GM04504 (cell line): ENCODE measurements at regions not wholly inside any gene's neighbourhood (a gene's known extent, or its start where the extent isn't known, plus 50 kb on each side); places are given as distances from the start of the nearest gene placed in this dataset.
"Not testable (repeated sequence)": the region's sequence is repeated elsewhere in the genome, so short reads cannot be mapped to it uniquely, and the experiment has no call there.

Experiments
- DNase-seq: peaks from one replicate; pipeline ENCODE4 v3.0.0-alpha.2; 2012; ENCODE audit warnings: low read depth

GRCh38 chr13:65154661-65155447, 2075.3 kb downstream of the PCDH9 start:
- no peak for DNase-seq

GRCh38 chr13:65149687-65150086, 2080.4 kb downstream of the PCDH9 start:
- DNase-seq: no peak

GRCh38 chr13:65143920-65144319, 2086.2 kb downstream of the PCDH9 start:
- DNase-seq: no peak

GRCh38 chr13:65133094-65133493, 2097.0 kb downstream of the PCDH9 start:
- DNase-seq: no peak

GRCh38 chr13:65125236-65125635, 2104.9 kb downstream of the PCDH9 start:
- DNase-seq: no peak

- peak; percentile 52 for DNase-seq
Observed at GRCh38 chr13:65112531-65112941, 2117.6 kb downstream of the PCDH9 start.

GRCh38 chr13:65112123-65112522, 2118.0 kb downstream of the PCDH9 start:
- no peak for DNase-seq

- no peak for DNase-seq
Observed at GRCh38 chr13:65111223-65111622, 2118.9 kb downstream of the PCDH9 start.

- DNase-seq: not testable (repeated sequence)
Observed at GRCh38 chr13:65104436-65104835, 2125.7 kb downstream of the PCDH9 start.

GRCh38 chr13:65103351-65103750, 2126.8 kb downstream of the PCDH9 start:
- DNase-seq: no peak

GRCh38 chr13:65095161-65096082, 2134.7 kb downstream of the PCDH9 start:
- DNase-seq: no peak

GRCh38 chr13:65093357-65093756, 2136.8 kb downstream of the PCDH9 start:
- no peak for DNase-seq

- no peak for DNase-seq
Observed at GRCh38 chr13:65091031-65091430, 2139.1 kb downstream of the PCDH9 start.

- DNase-seq: no peak
Observed at GRCh38 chr13:65090186-65090585, 2139.9 kb downstream of the PCDH9 start.

GRCh38 chr13:65088906-65089305, 2141.2 kb downstream of the PCDH9 start:
- no peak for DNase-seq

- DNase-seq: no peak
Observed at GRCh38 chr13:65085977-65086376, 2144.2 kb downstream of the PCDH9 start.

GRCh38 chr13:65074248-65074647, 2155.9 kb downstream of the PCDH9 start:
- DNase-seq: no peak

- DNase-seq: no peak
Observed at GRCh38 chr13:65064967-65065366, 2165.2 kb downstream of the PCDH9 start.

GRCh38 chr13:65063753-65064152, 2166.4 kb downstream of the PCDH9 start:
- no peak for DNase-seq

- no peak for DNase-seq
Observed at GRCh38 chr13:65057986-65058385, 2172.2 kb downstream of the PCDH9 start.

GRCh38 chr13:65054277-65054676, 2175.9 kb downstream of the PCDH9 start:
- DNase-seq: no peak

- no peak for DNase-seq
Observed at GRCh38 chr13:65036999-65037398, 2193.1 kb downstream of the PCDH9 start.

- DNase-seq: no peak
Observed at GRCh38 chr13:65035302-65035701, 2194.8 kb downstream of the PCDH9 start.
